Pons (tissue), 1 donor: ENCODE measurements at regions not wholly inside any gene's neighbourhood (a gene's known extent, or its start where the extent isn't known, plus 50 kb on each side); places are given as distances from the start of the nearest gene placed in this dataset.

Experiments
- DNase-seq: peaks from one replicate; pipeline ENCODE4 v3.0.0-alpha.2; 2016; ENCODE audit warnings: low spot score

DNA sequence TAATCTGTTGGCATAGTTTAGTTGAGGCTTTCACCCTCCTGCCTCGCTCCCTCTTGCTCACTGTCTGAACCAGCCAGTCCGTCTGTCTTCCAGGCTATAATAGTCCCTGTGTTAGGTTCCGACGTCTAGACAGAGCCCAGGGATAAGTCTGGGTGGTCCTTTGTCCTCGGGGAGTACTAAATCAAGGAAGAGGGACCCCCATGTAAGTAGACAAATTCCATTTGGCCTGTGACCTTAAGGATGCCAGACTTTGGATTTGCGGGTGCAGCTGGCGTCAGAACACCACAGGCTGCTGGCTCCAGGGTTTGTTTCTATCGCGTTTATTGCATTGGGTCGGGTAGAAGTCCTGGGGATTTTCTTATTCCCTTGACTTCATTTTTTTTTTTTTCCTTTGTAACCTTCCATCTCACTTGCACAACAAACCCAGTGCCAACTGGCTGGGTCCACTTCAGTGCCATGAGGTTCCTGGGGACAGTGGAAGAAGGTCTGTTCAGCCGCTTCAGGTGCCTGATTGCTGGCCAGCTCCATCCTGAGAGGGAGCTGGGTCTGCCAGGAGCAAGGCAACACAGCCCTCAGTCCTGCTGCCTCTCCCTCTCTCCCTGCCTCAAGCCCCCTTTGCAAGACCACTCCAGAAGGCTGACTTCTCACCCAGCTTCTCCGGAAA, 95.4 kb upstream of the KLHL25 start:
- no peak for DNase-seq

DNA sequence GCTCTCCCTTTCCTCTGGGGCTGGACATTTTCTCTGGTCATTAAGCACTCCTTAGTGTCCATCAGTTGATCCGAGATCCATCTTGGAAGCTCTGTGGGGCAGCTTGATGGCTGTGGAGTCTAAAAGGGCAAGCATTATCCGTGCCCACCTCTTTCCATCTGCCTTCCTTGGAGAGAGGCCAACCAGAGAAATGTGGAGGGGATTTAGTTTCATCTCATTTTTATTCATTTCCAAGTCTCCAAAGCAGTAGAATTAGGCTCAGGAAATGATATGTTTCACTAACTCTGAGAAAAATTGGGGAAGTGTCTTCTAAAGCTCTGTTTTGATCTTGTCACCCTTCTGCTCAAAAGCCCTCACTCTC, 95.9 kb upstream of the KLHL25 start:
- DNase-seq = no peak

DNA sequence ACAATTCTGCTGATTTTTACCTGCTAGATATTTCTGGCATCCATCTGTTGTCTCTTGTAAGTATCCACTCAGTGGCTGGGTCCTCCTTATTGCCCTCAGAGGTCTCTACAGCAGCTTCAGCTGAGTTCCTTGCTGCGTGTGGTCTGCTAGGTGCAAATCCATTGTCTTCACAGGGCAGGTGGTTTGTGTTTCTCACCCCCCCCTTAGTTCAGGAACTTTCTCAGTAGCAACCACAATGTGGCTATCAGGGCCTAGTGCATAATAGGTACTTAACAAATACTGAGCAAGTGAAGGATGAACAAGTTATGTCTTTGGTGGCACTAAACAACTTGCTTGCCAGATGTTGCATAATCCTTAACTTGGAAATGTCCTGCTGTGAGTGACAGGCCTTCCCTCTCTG, 96.7 kb upstream of the KLHL25 start:
- no peak for DNase-seq

DNA sequence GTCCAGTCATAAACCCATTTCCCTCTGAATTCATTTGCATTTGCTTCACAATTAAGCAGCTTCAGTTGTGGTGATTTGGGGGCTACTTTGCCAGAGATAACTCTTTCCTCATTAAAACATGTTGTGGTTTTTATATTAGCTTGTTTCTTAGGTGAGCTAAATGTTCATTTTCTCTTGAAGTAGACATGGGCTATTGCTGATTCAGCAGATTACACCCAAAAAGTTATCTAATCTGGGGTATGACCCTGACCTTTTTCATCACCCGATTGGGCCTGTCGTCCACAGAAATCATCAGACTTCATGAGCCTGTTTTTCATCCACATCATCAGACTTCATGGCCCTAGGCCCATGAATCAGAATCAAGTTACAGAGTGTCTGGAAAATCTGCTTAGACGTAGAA, 97.5 kb upstream of the KLHL25 start:
- DNase-seq = no peak

DNA sequence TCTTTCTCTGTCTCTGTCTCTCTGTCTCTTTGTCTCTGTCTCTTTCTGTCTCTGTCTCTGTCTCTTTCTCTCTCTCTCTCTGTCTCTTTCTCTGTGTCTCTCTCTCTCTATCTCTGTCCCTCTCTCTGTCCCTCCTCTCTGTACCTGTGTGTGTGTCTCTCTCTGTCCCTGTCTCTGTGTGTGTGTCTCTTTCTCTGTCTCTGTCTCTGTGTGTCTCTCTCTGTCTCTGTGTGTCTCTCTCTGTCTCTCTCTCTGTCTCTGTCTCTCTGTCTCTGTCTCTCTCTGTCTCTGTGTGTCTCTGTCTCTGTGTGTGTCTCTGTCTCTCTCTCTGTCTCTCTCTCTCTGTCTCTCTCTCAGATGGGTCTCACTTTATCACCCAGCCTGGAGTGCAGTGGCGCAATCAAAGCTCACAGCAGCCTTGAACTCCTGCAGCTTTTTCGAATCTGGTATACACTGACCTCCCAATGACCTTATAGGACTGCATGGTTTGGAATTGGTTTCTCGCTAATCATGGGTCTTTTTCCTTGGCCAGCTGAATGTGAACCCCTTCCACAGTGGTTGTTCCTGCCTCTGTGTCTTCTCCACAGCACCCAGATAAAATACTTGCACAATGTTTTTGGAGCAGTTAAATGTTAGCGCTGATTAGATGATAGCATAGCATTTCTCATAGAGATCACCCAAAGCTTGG, 102.6 kb upstream of the KLHL25 start:
- no peak for DNase-seq

DNA sequence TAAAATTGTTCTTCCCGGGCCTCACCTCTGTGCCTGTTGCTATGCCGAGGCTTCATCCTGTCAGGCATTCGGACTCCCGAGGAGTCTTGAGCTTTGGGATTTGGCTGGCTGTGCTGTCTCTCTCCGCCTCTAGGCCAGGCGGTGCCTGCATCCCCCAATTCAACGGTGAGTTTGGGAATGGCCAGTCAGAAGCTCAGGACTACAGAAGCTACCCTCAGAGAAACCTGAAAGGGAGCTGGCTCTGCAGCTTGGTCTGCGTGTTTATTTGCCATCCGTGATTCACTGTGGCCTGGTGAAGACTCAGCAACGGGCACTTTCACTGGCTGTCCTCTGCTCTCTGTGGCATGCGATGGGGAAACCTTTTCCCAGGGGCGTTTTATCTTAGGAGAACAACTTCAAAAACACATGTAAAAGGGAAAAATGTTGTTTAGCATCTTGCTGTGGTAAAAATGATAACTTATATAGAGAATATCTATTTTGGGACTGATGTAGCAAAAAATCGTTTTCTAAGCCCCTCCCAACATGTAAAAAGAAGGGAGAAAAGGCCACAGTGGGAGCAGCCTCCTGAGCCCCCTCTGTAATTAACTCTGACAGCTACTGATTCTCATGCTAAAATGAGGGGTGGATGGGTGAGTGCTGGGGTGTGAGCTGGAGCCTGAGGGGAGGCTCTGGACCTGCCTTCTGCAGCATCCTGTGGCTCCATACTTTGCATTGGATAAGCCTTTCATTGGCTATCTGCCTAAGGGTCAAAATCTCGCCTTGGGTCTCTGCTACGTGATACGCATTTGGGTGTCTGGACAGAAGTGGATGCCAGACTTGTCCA, 103.4 kb upstream of the KLHL25 start:
- no peak for DNase-seq

DNA sequence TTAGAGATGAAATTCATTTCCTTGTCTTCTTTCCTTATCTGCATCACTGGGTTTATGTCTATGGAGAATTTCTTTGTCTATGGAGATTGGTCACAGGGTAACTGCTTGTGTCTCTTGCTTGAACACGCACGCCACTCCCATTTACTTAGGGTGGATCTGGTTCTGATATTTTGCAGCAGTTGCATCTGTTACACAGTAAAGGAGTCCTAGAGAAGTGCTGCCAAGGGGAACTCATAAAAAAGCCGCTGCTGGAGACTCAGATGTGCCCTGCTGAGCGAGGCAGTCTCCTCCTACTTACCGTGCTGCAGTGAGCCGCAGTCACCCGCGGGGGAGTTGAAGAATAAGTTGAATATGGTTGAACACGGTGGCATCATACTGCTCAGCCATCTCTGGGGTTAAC, 105.2 kb upstream of the KLHL25 start:
- DNase-seq = no peak

DNA sequence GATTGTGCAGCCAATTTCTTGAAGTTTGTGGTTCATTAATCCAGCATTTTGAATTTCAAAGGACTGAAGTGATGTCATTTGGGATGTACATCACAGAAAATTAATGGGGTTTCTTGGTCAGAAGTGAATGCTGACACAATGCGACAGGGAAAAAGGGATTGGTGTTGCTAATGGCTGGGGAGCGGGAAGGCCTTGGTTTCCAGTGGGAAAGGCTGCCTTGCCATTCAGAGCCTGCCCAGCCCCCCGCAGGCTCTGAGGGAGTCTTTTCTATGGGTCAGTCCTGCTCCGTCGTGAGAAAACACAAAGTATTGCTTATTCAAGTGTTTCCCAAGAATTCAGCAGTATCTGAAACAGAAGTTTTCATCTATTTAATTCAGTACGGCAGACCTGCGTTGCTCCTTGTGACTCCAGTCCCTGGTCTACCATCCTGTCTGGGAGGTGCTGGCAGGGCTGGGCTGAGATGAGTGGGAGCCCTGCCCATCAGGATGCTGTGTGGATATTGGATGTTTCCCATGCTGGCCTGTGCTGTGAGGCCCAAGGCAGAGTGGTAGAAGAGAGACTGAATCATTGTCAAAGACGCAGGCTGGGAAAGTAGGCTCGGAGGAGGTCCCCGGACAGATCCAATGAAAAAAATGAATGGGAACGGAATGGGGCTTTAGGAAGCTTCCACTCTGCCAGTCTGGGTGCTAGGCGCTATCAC, 111.2 kb upstream of the KLHL25 start:
- no peak for DNase-seq

DNA sequence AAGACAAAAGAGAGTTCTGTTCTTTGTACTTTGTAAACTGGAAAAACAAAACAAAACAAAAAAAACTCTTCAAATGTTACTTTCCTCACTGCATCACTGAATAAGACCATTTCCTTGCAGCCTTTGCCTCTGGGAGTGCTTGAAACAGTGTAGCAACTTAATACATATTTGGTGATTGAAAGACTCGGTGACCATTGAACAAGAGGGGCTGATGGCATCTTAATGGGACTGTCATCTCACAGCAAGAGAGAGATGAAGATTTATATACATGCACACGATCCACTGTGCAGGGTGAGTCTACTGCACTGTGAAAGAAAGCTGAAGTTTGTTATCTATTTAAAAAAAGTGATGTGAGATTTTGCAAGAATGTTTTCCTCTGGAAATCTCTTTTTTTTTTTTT, 111.9 kb upstream of the KLHL25 start:
- DNase-seq = peak; percentile 45

DNA sequence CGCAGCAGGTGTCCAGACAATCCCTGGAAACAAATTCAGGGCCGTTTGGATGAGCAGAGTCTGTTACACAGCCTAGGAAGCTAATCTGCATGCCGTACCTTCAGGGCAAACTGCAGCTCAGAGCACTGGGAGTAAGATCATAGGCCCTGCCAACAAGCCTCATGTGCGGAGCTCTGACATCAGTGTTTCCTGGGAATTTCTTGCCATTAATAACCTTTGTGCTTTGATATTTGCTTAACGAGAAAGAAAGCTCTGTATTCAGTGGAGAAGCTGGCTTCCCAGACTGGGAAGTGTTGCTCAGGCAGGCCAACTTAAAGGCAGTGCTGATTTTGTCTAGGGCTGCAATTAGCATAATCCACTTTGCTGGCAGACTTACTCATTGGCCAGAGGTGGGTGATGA, 116.1 kb upstream of the KLHL25 start:
- DNase-seq = no peak

DNA sequence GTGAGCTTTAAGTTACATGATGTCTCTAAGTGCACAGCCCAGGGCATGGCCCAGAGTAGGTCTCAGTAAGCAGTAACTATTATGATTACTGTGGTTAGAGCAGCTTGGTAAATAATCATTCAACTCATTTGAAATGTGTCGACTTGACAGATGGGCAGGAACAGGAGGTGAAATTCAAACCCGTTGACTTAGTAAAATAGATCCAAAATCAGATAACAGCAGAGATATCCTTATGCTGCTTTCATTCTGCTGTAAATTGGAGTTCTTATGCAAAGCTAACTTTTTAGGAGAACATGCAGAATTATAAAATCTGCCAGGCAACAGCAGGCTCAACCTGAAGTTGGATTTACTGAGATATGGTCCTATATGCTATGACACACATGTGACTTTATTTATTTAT, 118.7 kb upstream of the KLHL25 start:
- no peak for DNase-seq

DNA sequence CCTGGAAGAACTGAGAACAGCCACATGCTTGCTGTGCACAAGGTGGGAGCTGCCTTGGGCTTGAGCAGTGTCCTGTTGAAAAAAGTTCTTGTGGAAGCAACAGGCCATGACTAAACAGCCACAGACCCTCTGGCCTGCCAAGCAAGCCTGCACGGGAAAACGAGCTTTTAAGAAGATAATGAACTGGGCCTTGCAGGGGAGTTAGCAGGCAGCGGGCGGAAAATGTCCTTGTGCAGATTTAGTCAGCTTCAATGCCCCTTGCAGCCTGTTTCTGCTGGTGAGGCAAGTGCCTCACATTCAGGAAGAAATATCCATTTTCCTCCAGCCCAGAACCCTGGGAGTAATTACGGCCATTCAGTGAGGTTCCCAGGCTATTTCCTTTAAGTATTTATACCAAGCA, 126.2 kb upstream of the KLHL25 start:
- no peak for DNase-seq

DNA sequence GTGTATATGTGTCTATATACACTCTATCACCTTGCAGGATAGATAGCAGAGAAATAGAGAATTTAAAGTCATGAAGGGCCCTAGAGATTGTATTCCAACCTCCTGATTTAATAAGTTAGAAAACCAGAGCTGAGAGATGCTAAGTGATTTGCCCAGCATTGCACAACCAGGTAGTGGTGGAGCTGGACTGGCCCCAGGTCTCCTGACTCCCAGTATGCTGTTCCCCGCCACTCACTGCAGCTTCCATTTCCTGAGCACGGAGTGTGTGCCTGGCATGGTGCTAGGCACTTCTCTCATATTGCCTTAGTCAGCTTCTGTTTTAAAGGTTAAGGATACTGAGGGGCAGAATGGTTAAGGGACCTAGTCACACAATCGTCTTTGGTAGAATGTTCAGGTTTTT, 129.4 kb upstream of the KLHL25 start:
- no peak for DNase-seq

DNA sequence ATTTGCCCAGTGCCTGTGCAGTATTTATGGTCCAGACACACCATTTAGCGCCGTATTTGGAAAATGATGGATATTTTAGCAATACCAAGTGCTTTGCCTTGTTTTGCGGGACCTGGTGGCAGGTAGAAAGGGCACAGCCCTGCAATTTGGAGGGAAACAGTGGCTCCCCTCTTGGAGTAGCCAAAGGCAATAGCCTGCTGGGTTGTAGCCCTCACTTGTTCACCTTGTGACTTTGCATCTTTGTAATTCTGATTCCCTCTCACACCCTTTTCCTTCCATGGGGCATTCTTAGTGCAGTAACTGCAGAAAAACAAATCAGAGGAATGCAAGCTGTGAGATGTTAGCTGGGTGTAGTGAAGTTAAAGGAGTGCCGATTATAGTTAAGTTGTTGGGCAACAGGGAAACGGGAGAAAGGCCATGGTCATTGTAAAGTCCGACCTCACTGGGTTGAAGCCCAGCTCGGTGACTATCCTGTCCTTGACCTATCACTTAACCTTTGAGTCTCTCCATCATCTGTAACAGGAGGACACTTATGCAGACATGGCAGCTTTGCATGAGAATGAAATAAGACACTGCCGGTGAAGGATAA, 131.0 kb upstream of the KLHL25 start:
- DNase-seq = no peak

DNA sequence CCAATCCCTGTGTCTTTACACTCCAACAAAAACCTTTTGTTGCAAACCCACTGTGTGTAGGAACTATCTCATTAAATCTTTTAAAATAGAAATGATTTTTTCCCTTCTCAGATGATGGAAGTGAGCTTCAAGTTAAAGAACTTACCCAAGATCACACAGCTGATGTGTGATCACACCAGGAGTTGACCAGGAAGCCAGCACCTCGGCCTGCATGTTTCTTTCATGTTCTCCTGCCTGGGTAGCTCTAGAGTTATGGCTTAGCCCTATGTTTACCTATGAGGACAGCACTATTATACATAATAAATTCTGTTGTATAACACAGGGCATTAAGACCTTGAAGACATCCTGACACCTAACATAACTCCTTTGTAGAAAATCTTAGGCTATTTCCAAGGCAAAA, 132.1 kb upstream of the KLHL25 start:
- DNase-seq = no peak

DNA sequence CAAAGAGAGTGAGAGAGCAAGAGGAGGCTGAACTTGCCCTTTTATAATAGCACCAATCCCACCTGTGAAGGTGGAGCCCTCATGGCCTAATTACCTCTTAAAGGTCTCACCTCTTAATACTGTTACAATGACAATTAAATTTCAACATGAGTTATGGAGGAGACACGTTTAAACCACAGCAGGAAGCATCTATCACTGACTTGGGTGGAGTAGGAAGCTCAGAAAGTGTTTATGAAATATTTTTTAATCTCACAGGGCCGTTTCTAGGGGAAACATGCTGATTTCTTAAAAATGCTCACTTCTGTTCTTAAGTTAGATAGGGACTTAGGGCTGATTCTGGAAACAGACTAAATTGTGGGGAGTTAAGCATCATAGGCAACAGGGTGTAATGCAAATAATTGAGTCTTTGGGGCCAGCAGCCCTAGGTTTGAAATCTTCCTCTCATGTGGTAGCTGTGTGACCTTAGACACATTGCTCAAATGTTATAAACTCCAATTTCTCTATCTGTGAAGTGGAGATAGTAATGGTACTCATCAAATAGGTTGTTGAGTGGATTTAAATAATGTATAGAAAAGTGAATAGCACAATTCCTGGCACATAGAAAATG, 133.3 kb upstream of the KLHL25 start:
- DNase-seq = no peak

DNA sequence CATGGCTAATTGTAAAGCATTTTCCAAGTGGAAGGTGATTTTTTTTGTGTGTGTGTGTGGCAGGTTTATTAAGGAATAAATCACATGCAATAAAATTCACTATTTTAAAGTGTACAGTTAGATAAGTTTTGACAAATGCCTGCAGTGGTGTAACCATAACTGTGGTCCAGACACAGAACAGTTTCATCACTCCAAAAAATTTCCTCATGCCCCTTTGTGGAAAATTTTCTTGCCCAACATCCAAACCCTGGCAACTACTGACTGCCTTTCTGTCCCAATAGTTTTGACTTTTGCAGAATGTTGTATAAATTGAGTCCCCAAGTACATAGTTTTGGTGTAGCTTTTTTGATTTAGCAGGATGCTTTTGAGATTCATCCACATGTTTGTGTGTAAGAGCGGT, 135.1 kb upstream of the KLHL25 start:
- DNase-seq = no peak

DNA sequence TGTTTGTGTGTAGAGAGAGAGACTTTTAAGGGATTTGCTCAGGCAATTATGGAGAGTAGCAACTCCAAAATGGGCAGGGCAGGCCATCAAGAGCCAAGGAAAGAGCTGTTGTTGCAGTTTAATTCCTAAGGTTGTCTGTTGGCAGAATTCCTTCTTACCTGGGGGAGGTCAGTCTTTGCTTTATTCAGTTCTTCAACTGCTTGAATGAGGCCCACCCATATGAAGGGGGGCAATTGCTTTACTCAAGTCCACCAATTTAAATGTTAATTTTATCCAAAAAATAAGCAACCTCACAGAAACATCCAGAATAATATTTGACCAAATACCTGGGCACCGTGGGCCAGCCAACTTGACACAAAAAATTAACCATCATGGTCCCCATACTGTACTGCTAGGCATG, 137.7 kb upstream of the KLHL25 start:
- no peak for DNase-seq

DNA sequence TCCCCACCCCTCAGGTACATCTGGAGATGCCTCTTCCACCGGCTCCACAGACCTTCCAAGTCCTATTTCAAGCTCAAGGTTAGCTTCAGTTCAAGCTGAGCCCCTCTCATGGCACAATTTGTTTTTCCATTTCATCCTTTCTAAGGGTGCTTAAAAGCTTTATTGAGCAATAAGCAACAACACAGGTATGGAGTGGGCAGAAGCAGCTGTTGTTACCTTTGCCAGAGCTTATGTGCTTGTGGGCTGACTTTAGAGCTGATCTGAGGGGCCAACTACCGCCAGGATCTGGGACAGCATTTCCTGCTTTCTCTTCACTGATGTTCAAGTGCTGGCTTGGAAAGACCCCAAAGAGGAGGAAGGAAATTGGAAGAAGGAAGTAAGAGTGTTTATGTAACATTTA, 140.0 kb upstream of the KLHL25 start:
- DNase-seq = no peak

DNA sequence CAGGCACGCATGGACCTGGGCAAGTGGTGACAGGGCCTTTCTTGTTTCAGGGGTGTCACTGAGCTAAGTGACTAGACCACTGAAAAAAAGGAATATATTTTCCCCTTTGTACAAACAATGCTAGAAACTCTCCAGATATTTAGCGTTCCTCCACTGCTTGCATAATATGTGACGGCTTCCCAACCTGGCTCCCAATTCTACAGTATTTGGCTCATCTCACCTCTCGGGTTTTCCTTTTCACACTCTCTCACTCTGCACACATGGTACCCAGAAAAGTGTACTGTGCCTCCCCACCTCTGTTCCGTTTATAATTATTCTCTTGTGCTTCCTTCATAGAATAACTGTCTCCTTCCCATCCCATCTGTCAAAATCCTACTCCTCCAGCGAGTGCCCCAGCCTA, 140.5 kb upstream of the KLHL25 start:
- no peak for DNase-seq

DNA sequence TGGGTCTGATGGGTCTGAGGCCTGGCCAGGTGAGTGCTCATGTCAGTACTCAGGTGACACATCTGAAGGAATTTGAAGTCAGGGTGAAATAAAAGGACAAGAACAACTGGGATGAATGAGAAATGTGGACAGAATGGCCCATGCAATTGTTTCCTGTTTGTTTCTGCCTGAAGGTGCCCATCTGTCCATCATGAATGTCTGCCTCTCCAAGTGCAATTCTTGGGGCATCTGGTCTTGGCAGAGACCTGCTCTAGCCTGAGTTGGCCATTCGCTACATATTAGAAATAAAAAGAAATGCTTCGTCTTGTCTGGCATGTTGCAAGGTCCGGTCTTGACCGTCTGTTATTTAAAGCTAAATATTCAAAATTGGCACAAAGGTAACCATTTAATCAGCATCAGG, 142.0 kb upstream of the AGBL1 start:
- no peak for DNase-seq
